ENCODE measurements at regions not wholly inside any gene's neighbourhood (a gene's known extent, or its start where the extent isn't known, plus 50 kb on each side); places are given as distances from the start of the nearest gene placed in this dataset.
A peak's percentile ranks its signal among the peaks of the same experiment; 100 is the strongest.

- Mint-ChIP-seq H3K4me1 (peaks cover 41% of the 10 kb centered on the region), H3K27me3 (ENCODE audit: low read depth) (peaks cover 2% of the 10 kb centered on the region)
Measured at GRCh38 chr11:119795231-119795630, 66.2 kb upstream of the NECTIN1 start.

DNA sequence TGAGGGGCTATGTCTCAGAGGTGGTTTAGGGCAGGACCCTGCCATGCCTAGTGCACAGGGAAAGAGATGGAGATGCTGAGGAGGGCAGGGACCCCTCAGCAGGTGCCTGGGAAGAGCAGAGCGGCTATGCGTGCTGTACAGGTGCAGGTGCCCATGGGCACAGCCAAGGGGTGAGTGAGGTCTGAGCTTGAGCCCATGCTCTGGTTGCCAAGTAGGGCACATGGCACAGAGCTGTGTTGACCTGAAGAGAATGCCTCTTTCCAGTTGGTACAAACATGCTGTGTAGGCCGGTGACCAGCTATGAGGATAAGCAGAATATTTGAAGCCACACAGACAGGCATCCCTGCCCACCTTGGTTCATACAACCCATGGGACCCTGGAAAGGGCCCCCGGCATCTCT lies 65.8 kb upstream of the NECTIN1 start:
- no peak for DNase-seq (ENCODE audit: low read depth, low spot score)
- Mint-ChIP-seq H3K27ac (ENCODE audit: unreplicated experiment) (no peak overlapping the region), H3K36me3 (ENCODE audit: low read depth) (no peaks in the 10 kb centered on the region), H3K9me3 (no peaks in the 10 kb centered on the region), H3K4me1 (peaks cover 41% of the 10 kb centered on the region), H3K4me3 (no peak overlapping the region), H3K27me3 (ENCODE audit: low read depth) (peaks cover 2% of the 10 kb centered on the region)
- TF ChIP-seq CTCF (conservative IDR thresholded peaks at IDR 0.05) = no peak

More at GRCh38 chr11:119795231-119795630, 66.2 kb upstream of the NECTIN1 start:
- Mint-ChIP-seq H3K27ac (ENCODE audit: unreplicated experiment) (no peak overlapping the region), H3K36me3 (ENCODE audit: low read depth) (no peaks in the 10 kb centered on the region), H3K9me3 (no peaks in the 10 kb centered on the region), H3K4me3 (no peak overlapping the region)
- no peak for TF ChIP-seq CTCF (conservative IDR thresholded peaks at IDR 0.05)
- no peak for DNase-seq (ENCODE audit: low read depth, low spot score)

DNA sequence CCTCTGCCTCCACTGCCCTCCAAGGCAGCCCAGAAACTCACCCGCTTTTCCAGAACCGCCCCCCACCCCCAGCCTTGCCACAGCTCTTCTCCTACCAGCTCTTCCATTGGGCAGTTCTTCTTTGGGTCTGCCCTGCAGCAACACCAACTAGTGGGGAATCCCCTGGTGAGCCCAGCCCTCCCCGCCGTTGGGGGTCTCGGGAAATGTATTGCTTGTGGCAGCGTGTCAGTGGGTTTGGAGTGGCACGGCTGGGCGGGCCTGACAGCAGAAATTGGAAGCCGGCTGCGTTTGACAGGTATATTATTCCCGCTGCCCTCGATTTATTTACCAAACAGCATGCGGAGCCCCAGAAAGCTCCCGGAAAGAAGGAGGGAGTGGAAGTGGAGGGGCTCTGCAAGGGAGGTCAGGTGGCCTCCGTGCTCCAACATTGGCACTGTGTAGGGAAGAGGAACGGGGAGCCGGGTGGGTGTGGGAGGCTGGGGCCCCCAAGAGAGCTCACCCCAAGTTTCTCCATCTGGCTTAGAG lies 65.2 kb upstream of the NECTIN1 start:
- no peak for DNase-seq (ENCODE audit: low read depth, low spot score)
- no peak for TF ChIP-seq CTCF (conservative IDR thresholded peaks at IDR 0.05)
- H3K27ac Mint-ChIP-seq (ENCODE audit: unreplicated experiment) = no peak overlapping the region
- no peaks in the 10 kb centered on the region for H3K9me3 Mint-ChIP-seq
- peaks cover 1% of the 10 kb centered on the region for H3K27me3 Mint-ChIP-seq (ENCODE audit: low read depth)
- no peak overlapping the region for H3K4me3 Mint-ChIP-seq
- peaks cover 40% of the 10 kb centered on the region for H3K4me1 Mint-ChIP-seq
- no peaks in the 10 kb centered on the region for H3K36me3 Mint-ChIP-seq (ENCODE audit: low read depth)

GRCh38 chr11:119793335-119793984 lies 64.5 kb upstream of the NECTIN1 start:
- Mint-ChIP-seq H3K27ac (ENCODE audit: unreplicated experiment) (no peak overlapping the region), H3K9me3 (no peaks in the 10 kb centered on the region), H3K27me3 (ENCODE audit: low read depth) (no peaks in the 10 kb centered on the region), H3K36me3 (ENCODE audit: low read depth) (no peaks in the 10 kb centered on the region), H3K4me1 (peaks cover 36% of the 10 kb centered on the region), H3K4me3 (no peak overlapping the region)
- no peak for TF ChIP-seq CTCF (conservative IDR thresholded peaks at IDR 0.05)
- no peak for DNase-seq (ENCODE audit: low read depth, low spot score)

GRCh38 chr11:119791701-119792151 lies 62.7 kb upstream of the NECTIN1 start:
- H3K36me3 Mint-ChIP-seq (ENCODE audit: low read depth) = no peaks in the 10 kb centered on the region
- no peaks in the 10 kb centered on the region for H3K27me3 Mint-ChIP-seq (ENCODE audit: low read depth)
- peak overlapping the region; percentile 27 for H3K27ac Mint-ChIP-seq (ENCODE audit: unreplicated experiment)
- H3K4me1 Mint-ChIP-seq = peaks cover 22% of the 10 kb centered on the region
- H3K9me3 Mint-ChIP-seq = no peaks in the 10 kb centered on the region
- no peak for DNase-seq (ENCODE audit: low read depth, low spot score)
- TF ChIP-seq CTCF (conservative IDR thresholded peaks at IDR 0.05) = no peak
- no peak overlapping the region for H3K4me3 Mint-ChIP-seq
